ENCODE measurements at regions not wholly inside any gene's neighbourhood (a gene's known extent, or its start where the extent isn't known, plus 50 kb on each side); places are given as distances from the start of the nearest gene placed in this dataset.

DNA sequence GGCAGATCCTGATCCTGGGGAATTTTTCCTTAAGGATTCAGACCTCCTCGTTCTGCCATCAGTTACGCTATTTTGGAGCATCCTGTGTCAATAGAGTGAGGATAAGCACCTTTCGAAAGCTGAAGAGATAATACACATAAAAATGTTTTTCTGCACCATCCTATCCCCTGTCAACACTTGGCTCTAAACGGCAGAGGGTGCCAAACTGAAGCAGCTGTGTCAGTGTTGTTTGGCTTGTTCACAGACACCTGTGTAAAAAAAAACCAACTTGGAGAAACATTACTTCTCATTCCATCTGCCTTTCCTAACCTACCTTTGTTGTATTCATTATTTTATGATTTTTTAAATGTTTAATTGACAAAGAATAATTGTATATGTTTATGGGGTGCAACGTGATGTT is 417.0 kb upstream of the DDI1 start:
- TF ChIP-seq, protein P1, sequence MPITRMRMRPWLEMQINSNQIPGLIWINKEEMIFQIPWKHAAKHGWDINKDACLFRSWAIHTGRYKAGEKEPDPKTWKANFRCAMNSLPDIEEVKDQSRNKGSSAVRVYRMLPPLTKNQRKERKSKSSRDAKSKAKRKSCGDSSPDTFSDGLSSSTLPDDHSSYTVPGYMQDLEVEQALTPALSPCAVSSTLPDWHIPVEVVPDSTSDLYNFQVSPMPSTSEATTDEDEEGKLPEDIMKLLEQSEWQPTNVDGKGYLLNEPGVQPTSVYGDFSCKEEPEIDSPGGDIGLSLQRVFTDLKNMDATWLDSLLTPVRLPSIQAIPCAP (CRISPR knock-in tag; IDR thresholded peaks at IDR 0.05), result no peak
- TF ChIP-seq JUN (CRISPR knock-in tag; IDR thresholded peaks at IDR 0.05) (no peak), ZNF512 (CRISPR knock-in tag; IDR thresholded peaks at IDR 0.05; ENCODE audit: borderline replicate concordance) (no peak)
- TF ChIP-seq, protein P2, sequence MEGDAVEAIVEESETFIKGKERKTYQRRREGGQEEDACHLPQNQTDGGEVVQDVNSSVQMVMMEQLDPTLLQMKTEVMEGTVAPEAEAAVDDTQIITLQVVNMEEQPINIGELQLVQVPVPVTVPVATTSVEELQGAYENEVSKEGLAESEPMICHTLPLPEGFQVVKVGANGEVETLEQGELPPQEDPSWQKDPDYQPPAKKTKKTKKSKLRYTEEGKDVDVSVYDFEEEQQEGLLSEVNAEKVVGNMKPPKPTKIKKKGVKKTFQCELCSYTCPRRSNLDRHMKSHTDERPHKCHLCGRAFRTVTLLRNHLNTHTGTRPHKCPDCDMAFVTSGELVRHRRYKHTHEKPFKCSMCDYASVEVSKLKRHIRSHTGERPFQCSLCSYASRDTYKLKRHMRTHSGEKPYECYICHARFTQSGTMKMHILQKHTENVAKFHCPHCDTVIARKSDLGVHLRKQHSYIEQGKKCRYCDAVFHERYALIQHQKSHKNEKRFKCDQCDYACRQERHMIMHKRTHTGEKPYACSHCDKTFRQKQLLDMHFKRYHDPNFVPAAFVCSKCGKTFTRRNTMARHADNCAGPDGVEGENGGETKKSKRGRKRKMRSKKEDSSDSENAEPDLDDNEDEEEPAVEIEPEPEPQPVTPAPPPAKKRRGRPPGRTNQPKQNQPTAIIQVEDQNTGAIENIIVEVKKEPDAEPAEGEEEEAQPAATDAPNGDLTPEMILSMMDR (IDR thresholded peaks at IDR 0.05), result no peak
